CD4-positive, alpha-beta T cell (primary cell): ENCODE measurements at regions not wholly inside any gene's neighbourhood (a gene's known extent, or its start where the extent isn't known, plus 50 kb on each side); places are given as distances from the start of the nearest gene placed in this dataset.

Source experiments
- ATAC-seq: fragments of 200-7000 bp; cut with Tn5 transposase; one replicate; pipeline ENCODE4 v1.10.0; 2022; ENCODE audit warnings: mild to moderate bottlenecking; ENCODE audit not compliant: poor library complexity
- CTCF ChIA-PET: fragments of 350-600 bp; sonication (Branson Sonifier 250); formaldehyde crosslinking; loops from one replicate; lab custom pipeline; 2021; ENCODE audit warnings: antibody characterized with exemption, inconsistent platforms; lab: Charles Lee
- POLR2A ChIA-PET: fragments of 350-600 bp; sonication (Branson Sonifier 250); formaldehyde crosslinking; loops from one replicate; lab custom pipeline; 2021; ENCODE audit warnings: antibody characterized with exemption, inconsistent platforms; lab: Charles Lee
- DNase-seq, 14 experiments: peaks; one replicate each; pipeline ENCODE4 v3.0.0-alpha.2; 2013 to 2020; ENCODE audit warnings: mixed read lengths in 2 of 14
- H3K27ac ChIP-seq, 2 donors: one replicate each; pipeline versions ENCODE4 v1.5.1 to v1.7.0; 2013; ENCODE audit warnings: low read length in 2 of 2, low read depth in 1 of 2, mild to moderate bottlenecking in 1 of 2
- H3K27me3 ChIP-seq, 2 experiments: 1 replicate in 1 of 2; 2 replicates in 1 of 2; pipeline versions ENCODE4 v1.6.1 to v1.7.0; 2013; ENCODE audit warnings: low read length in 2 of 2, control low read depth in 1 of 2, mild to moderate bottlenecking in 1 of 2, moderate library complexity in 1 of 2; ENCODE audit not compliant: insufficient read depth in 2 of 2, control insufficient read depth in 1 of 2
- H3K36me3 ChIP-seq: one replicate; pipeline ENCODE4 v1.6.1; 2013; ENCODE audit warnings: low read length, control low read depth; ENCODE audit not compliant: insufficient read depth
- H3K4me1 ChIP-seq: one replicate; pipeline ENCODE4 v1.6.1; 2013; ENCODE audit warnings: low read length, control low read depth; ENCODE audit not compliant: insufficient read depth
- H3K4me3 ChIP-seq: one replicate; pipeline ENCODE4 v1.5.1; 2013; ENCODE audit warnings: mild to moderate bottlenecking, low read length, moderate library complexity
- H3K9me3 ChIP-seq, 2 experiments: 1 replicate in 1 of 2; 2 replicates in 1 of 2; pipeline versions ENCODE4 v1.6.1 to v1.7.0; 2013; ENCODE audit warnings: low read length in 2 of 2, mild to moderate bottlenecking in 2 of 2, control low read depth in 1 of 2, moderate library complexity in 1 of 2; ENCODE audit not compliant: control insufficient read depth in 1 of 2, insufficient read depth in 1 of 2
- H3K27ac Mint-ChIP-seq: one replicate; pipeline ENCODE4 v1.8.0; 2020; ENCODE audit warnings: mixed read lengths
- H3K27me3 Mint-ChIP-seq: one replicate; pipeline ENCODE4 v1.8.0; 2021; ENCODE audit warnings: mixed read lengths
- H3K36me3 Mint-ChIP-seq: one replicate; pipeline ENCODE4 v1.8.0; 2021; ENCODE audit warnings: low read depth, mixed read lengths
- H3K4me1 Mint-ChIP-seq: one replicate; pipeline ENCODE4 v1.8.0; 2021; ENCODE audit warnings: low read depth, mixed read lengths
- H3K4me3 Mint-ChIP-seq: one replicate; pipeline ENCODE4 v1.8.0; 2020; ENCODE audit warnings: mild to moderate bottlenecking, mixed read lengths
- H3K9me3 Mint-ChIP-seq: one replicate; pipeline ENCODE4 v1.8.0; 2020; ENCODE audit warnings: mixed read lengths
- intact Hi-C, 2 experiments: fragments of 100-400 bp; cut with DNase I in 1 of 2; cut with micrococcal nuclease in 1 of 2; formaldehyde crosslinking; loops; one replicate each; pipeline versions ENCODE4 v1.15.1 to v1.9.0; 2023 to 2025; cut with DNase I, micrococcal nuclease
- TF ChIP-seq, protein P1 (sequence below): fragments of 200-600 bp; IDR thresholded peaks from one replicate; pipeline ENCODE4 v1.8.0; 2022; ENCODE audit warnings: antibody characterized with exemption, mild to moderate bottlenecking

DNA sequence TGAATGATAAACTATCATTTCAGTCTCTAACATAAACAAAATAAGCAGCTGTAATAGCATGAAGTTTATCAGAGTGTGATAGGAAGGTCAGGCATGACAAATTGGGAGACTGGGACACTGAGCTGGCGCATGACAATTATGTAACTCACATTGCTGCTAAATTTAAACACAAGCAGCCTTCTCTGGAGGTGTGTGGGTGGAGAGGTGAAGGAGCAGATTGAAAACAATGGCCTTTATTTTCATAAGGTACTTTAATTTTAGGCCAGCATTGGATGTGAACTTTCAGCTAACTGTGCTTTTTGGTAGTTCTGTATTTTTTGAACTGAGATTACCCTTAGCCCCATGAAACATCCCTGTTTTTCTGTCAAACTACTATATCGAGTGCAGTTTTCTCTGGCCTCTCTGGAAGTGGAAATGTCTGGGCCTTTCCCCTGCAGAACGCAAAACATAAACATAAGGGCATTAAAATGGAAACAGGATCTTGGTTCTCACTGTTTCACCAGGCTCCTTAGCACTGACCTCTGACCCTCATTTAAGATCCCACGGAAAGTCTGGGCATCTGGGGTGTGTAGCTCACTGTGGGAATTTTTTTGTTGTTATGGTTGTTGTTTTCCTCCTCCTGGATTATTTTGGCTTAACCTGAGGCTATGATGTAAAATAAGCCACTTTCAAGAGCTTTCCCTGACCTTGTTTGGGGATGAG, 160.1 kb upstream of the DPH6 start:
- Mint-ChIP-seq H3K4me3 (no peak overlapping the region), H3K27ac (no peak overlapping the region), H3K27me3 (no peaks in the 10 kb centered on the region), H3K36me3 (no peaks in the 10 kb centered on the region), H3K4me1 (no peaks in the 10 kb centered on the region), H3K9me3 (no peaks in the 10 kb centered on the region)
- Histone ChIP-seq H3K9me3 (no peaks in the 10 kb centered on the region), H3K4me3 (no peak overlapping the region), H3K27me3 (no peaks in the 10 kb centered on the region), H3K27ac (no peak overlapping the region), H3K4me1 (no peaks in the 10 kb centered on the region), H3K36me3 (no peaks in the 10 kb centered on the region)
- ATAC-seq (no peak), DNase-seq (no peak)
- TF ChIP-seq, protein P1, sequence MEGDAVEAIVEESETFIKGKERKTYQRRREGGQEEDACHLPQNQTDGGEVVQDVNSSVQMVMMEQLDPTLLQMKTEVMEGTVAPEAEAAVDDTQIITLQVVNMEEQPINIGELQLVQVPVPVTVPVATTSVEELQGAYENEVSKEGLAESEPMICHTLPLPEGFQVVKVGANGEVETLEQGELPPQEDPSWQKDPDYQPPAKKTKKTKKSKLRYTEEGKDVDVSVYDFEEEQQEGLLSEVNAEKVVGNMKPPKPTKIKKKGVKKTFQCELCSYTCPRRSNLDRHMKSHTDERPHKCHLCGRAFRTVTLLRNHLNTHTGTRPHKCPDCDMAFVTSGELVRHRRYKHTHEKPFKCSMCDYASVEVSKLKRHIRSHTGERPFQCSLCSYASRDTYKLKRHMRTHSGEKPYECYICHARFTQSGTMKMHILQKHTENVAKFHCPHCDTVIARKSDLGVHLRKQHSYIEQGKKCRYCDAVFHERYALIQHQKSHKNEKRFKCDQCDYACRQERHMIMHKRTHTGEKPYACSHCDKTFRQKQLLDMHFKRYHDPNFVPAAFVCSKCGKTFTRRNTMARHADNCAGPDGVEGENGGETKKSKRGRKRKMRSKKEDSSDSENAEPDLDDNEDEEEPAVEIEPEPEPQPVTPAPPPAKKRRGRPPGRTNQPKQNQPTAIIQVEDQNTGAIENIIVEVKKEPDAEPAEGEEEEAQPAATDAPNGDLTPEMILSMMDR: no peak
- intact Hi-C loops: no loop called here
- POLR2A ChIA-PET: no interaction called here
- CTCF ChIA-PET: no interaction called here

DNA sequence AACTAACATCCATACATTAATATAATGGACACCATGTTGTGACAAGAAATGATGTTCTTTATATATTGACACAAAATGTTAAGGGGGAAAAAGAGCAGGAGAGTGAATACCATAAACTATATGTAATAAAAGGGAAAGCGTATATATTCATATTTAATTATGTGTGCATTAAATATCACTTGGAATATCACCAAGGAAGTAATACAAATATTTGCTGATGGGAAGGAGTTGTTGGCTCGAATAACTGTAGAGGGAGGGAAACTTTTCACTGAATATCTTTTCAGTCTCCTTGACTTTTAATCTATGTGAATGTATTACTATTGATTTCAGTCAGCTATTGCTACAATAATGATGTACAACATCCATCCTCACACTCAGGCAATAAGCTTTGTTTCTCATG, 167.0 kb upstream of the DPH6 start:
- DNase-seq: no peak
- Mint-ChIP-seq H3K4me1 (no peaks in the 10 kb centered on the region), H3K27ac (no peak overlapping the region), H3K27me3 (no peaks in the 10 kb centered on the region), H3K4me3 (no peak overlapping the region), H3K36me3 (no peaks in the 10 kb centered on the region), H3K9me3 (peaks cover 4% of the 10 kb centered on the region)
- H3K4me1 ChIP-seq: no peaks in the 10 kb centered on the region
- TF ChIP-seq, protein P1: no peak
- intact Hi-C loops: no loop called here
- no peaks in the 10 kb centered on the region for H3K36me3 ChIP-seq
- H3K9me3 ChIP-seq: no peaks in the 10 kb centered on the region
- ChIA-PET POLR2A (no interaction called here), CTCF (no interaction called here)
- no peak for ATAC-seq
- no peak overlapping the region for H3K4me3 ChIP-seq
- no peaks in the 10 kb centered on the region for H3K27me3 ChIP-seq
- no peak overlapping the region for H3K27ac ChIP-seq

DNA sequence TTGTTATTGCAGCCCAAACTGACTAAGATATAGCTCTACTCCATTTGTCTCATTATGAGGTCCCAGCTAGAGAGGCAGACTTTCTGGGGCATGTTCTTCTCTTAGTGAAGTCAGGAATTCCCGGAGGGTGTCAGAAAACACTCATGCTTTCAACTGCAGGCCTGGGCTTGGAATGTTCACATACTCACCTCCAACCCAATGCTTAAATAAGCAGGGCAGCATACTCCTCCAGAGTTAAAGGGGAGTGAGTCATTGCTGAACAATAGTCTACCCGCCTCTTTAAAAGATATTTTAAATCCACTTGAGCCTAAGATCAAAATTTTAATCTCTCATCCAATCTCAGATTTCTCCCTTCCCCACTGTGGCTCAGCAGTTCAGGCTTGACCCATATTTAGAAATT, 167.8 kb upstream of the DPH6 start:
- no peaks in the 10 kb centered on the region for H3K27me3 Mint-ChIP-seq
- TF ChIP-seq, protein P1: no peak
- no peak for ATAC-seq

More for the DNA sequence above, 167.8 kb upstream of the DPH6 start:
- H3K9me3 Mint-ChIP-seq: peaks cover 4% of the 10 kb centered on the region
- Histone ChIP-seq H3K4me3 (no peak overlapping the region), H3K9me3 (no peaks in the 10 kb centered on the region), H3K4me1 (no peaks in the 10 kb centered on the region), H3K36me3 (no peaks in the 10 kb centered on the region), H3K27me3 (no peaks in the 10 kb centered on the region), H3K27ac (no peak overlapping the region)
- intact Hi-C loops: no loop called here
- no peak overlapping the region for H3K27ac Mint-ChIP-seq
- no peak overlapping the region for H3K4me3 Mint-ChIP-seq
- H3K36me3 Mint-ChIP-seq: no peaks in the 10 kb centered on the region
- ChIA-PET POLR2A (no interaction called here), CTCF (no interaction called here)
- no peak for DNase-seq
- H3K4me1 Mint-ChIP-seq: no peaks in the 10 kb centered on the region
